Left renal pelvis (tissue), 4 donors: ENCODE measurements at regions not wholly inside any gene's neighbourhood (a gene's known extent, or its start where the extent isn't known, plus 50 kb on each side); places are given as distances from the start of the nearest gene placed in this dataset.

Experiments used
- DNase-seq, 4 donors: peaks; one replicate each; pipeline ENCODE4 v3.0.0-alpha.2; 2013; ENCODE audit warnings: low read depth in 4 of 4, low spot score in 3 of 4

DNA sequence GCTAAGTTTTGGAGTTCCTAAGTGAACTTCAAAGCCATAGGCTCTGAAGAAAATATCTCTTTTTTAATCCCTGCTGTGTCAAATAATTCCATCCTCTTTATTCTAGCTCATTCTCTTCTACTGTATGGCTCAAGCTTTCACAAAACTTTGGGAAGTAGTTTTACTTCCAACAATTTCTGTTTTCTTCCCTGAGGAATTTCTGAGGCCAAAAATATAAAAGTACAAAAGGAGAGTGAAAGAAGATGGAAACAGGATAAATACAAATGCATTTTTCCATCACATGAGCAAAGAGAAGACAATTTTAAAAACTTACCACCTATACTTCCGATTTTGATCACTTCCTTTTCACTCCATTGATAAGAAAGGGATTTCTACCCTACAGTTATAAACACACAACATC is 585.7 kb upstream of the DAB2 start:
- no peak for DNase-seq

DNA sequence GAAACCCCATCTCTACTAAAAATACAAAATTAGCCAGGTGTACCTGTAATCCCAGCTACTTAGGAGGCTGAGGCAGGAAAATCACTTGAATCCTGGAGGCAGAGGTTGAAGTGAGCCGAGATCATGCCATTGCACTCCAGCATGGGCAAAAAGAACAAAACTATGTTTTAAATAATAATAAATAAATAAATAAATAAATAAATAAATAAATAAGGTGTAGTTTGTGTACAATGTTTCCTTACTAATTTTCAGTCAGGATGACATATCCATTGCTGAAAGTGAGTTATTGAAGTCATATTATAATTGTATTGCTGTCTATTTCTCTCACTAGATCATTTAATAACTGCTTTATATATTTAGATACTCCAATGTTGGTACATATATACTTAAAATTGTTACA is 581.5 kb upstream of the DAB2 start:
- DNase-seq, result no peak

DNA sequence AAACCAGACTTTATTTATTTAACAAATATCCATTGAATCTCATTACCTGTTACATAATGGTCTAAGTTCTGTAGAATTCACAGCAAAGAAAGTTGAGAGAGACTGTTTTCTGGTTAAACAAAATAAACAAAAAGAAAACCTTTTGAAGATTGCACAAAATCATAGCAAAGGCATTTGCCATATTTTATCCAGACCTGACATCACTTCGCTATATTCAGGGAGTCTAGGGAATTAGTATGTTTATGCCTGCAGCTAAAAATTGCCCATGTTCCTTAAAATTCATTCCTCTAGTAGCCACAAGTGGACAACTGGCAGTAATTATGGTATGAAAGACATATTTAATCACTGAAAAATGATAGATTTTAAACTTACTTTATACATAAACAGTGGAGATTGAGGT is 577.0 kb upstream of the DAB2 start:
- no peak for DNase-seq

DNA sequence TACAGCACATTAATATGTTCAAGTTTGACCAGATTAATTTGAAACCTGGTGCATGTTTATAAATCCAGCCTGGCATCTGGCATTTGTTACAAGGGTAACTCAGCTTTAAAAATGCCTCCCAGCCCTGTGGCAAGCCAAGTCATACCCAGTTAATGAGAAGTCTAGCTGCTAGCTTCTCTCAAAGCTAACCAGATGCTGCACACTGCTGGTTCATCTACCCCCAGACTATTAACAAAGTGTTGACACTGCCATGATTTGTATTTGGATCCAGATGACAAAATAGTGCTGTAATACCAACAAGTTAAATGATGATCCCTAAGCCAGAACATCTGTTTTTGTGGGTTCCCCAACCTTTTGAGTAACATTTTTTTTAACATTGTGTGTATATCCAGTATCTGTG is 573.7 kb upstream of the DAB2 start:
- DNase-seq, result no peak

DNA sequence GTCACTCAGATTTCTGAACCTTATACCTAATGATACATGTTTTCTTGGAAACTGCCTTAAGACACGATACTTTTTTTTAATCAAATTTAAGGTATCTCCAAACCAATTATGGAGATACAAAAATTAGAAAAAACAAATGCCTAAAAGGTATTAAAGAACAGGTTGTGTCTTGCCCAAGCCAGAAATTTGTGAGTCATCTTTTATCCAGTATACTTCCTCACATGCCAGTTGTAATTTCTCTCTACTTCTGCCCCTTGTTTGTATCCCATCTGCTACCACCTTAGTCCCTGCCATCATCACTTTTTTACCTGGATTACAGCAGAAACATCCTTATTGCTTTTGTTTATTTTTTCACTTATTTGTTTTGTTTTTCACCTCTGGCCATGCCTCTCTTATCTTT is 571.2 kb upstream of the DAB2 start:
- no peak for DNase-seq

DNA sequence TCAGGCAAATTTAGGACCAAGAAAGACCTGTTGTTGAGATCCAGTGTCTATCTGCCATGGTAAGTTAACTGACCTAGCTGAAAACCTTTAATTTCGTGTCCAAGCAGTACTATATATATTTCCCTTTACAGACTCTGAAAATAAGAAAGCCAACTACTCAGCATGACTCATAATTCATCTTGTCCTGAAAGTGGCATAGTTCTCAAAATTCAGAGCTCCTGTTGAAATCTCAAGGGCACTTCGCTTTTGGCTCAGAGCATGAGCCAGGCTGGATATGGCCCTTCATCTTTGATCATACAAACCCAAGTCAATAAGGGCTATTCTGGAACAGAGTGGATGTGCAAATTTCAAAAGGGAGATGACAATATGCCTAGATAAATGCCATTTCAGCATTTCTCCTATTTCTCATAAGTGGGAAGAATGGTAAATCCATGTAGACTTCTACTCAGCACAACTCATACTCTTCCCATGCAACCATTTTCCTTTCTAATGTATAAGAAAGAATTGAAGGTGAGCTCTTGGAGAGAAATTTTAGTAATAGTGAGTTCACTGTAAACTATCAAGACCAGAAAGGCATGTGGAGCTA is 567.9 kb upstream of the DAB2 start:
- no peak for DNase-seq

DNA sequence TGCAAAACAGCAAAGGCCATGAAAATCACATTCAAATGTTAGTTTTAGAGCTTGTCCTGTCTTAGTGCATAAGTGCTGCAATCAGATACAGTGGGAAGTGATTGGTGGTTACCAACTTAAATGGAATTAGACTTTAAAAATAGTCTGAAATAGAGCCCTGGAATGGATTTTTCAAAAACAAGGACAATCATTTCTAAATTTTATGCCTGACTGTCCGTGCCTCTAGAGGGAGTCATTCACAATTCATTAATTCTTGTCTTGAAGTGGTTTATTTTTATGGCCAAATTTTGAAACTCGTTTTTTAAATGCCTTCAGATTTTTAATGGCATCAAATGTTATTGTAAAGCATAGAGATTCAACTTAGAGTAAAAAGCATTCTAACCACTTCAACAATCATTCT is 561.8 kb upstream of the DAB2 start:
- no peak for DNase-seq

DNA sequence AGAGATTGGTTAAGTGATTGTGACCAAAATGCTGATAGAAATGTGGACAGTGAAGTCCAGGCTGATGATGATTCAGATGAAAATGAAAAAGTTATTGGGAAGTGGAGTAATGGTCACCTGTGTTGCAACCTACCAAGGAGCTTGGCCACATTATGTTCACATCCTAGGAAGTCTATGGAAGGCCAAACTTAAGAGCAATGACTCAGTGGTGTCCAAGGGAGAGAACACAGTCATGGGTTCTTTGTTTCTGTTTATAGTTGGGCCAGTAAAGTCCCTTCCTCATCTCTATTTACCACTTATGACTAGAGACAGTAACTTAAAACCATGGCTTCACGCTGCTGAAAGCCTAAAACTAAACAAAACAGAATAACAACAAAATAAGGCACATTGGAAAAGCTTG is 555.3 kb upstream of the DAB2 start:
- DNase-seq, result no peak

DNA sequence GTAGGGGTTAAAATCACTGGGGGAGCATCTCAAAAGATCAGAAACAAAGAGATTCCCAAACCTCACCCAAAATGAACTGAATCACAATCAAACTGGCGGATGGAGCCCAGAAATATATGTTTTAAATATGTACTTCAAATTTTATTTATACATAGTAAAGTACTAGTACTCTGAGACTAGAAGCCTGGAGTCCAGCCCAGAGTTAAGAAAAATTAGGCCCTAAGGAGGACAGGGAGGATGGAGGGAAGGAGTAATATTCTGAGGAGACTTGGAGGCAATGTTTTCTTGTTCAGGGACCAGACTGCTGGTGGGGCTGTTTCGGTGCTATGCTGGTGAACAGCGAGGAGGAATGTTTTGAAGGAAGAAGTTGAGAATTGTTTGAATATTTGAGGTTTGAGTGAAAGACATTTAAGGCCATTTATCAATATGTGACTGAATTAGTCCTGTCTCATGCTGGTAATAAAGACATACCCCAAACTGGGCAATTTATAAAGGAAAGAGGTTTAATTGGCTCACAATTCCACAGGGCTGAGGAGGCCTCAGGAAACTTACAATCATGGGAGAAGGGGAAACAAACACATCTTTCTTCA is 552.4 kb upstream of the DAB2 start:
- DNase-seq, result no peak

DNA sequence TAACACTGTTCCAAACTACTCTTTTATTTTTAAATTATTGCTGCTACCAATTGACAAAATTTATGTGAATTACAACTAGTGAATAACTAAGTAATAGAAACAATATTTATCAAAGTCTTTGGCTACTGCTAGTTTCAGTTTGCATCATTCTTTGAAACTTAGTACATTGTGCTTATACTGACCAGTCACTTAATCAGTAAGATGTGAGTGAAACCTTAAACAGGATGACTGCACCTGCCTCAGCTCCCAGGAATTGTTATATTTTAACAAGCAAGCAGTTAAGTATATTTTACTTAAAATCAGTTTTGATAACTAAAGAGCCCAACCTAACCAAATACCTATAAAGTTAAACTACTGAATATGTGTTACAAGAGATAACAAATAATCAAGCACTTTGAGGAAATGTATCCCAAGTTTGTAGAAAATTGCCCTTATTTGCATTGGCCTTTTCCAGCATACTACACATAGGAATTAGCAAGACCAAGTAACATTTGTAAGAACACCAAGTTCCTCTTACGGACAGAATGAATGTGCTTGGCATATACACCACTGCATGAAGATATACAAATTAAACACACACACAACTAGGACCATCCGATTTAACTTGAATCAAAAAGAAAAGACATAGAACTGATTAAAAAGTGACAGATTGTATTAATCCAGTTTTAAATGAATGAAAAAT is 545.5 kb upstream of the DAB2 start:
- DNase-seq, result no peak

DNA sequence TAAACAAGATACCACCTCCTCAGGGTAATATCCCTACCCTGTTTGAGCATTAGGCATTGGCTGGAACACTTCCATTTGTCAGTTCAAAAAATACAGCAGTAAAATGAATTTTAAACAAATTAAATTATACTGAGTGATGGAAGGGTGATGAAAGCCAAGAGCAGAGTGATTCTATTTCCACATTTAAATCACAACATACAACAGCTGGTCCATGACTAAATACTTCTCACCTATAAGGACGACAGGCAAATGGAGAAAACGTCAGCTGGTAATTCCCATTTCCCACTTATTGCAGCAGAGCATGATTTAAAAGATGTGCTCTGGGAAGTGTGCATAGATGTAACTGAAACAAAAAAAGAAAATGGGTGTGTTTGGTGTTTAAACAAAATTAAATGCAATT is 543.6 kb upstream of the DAB2 start:
- DNase-seq, result no peak

DNA sequence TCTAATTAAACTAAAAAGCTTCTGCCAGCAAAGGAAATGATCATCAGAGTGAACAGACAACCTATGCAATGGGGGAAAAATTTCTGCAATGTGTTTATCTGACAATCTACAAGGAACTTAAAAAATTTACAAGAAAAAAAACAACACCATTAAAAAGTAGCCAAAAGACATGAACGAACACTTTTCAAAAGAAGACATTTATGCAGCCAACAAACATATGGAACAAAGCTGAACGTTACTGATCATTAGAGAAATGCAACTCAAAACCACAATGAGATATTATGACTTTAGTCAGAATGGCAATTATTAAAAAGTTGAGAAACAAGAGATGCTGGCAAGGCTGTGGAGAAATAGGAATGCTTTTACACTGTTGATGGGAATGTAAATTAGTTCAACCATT is 530.4 kb upstream of the DAB2 start:
- DNase-seq, result no peak

DNA sequence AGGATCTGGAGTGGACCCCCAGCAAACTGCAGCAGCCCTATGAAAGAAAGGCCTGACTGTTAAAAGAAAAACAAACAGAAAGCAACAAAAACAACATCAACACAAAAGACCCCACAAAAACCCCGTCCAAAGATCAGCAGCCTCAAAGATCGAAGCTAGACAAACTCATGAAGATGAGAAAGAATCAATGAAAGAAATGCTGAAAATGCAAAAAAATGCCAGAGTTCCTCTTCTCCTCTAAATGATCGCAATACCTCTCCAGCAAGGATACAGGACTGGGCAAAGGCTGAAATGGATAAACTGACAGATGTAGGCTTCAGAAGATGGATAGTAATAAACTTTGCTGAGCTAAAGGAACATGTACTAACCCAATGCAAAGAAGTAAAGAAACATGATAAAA is 526.3 kb upstream of the DAB2 start:
- DNase-seq, result no peak

DNA sequence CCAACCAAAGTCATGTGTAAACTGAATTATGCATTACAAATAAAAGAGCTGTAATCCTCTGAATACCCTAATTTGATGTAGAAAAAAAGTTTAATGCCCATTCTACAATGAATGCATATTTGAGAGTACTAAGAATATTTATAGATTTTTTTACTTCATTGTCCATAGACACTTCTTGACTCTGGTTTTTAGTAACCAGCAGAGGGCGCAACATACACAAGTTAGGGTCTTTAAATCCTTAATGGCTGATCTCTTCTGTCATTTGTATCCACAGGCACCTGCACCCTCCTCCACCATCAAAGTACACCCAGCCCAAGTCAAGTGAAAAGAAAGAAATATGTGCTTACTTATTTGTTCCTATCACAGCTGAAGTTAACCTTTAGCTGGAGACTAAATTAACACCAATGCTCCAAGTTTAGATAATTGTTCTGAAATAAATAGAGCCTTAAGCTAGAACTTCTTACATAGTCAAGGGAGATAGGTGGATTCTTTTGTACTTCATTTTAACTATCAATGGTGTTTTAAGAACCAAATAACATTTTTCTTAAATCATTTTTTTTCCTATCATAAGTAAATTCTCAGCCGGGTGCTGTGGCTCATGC is 524.2 kb upstream of the DAB2 start:
- DNase-seq, result peak; percentile 16 to 51 (median 43)

DNA sequence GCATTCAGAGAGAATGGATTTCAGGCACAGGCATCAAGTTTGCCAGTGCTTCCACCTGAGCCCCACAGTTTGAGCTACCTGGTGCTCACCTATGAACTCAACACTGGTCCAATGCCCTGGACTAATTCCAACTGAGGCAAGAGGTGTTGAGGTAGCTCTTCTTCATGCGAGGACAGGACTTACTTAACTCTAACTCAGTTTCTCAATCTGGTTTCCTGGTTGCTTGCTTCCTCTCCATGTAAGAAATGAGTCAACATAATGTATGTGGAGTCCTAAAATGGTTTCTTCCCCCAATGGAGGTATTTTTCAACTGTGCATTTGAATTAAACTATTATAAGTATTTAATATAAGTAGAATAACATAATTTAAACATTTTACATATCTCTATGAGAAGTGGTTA is 523.6 kb upstream of the DAB2 start:
- DNase-seq, result no peak

DNA sequence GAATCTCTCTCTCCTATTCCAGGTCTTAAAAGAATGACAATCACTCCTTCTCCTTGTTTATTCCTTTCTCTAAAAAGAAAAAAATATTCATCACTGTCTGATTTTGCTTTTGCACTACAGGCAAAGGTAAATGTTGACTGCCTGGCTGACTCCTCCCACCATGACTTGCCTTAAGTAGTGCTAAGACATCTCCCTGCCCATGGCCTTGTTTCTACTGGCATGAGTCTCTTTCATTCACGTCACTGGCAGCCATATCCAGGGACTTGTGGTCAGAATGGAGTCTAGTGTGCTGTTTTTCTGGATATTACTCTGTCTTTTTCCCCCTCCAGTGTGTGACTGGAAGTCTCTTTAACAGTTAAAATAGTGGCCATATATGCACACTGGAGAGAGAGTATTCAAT is 522.9 kb upstream of the DAB2 start:
- DNase-seq, result no peak

DNA sequence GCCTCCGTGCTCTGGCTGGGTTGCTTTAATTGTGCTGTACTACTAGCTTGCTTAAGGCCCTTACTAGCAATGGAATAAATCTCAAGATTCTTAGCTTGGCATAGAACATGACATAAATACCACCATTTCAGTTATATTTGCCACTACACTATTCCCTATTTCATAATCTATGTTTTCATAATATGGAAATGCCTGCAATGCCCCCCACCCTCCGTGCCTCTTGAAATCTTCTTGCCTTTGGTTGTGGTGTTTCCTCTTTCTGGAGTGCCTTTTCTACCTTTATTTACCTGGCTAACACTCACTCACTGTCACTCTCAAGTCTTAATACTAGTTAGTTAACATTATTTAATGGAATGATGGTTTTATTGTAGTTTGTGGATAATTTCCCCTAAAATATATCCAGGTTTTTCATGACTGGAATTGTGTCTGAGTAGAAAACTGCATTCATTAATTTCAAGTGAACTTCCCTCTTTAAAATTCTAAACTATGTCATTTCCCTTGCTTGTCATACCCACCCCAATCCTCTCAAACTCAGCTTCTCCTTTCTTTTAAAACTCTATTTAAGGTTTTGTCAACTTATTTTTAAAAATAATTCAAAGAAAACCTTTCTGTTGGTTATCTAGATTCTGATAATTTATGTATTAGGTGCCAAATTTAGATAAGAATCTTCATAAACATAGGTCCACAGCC is 521.7 kb upstream of the DAB2 start:
- DNase-seq, result no peak

DNA sequence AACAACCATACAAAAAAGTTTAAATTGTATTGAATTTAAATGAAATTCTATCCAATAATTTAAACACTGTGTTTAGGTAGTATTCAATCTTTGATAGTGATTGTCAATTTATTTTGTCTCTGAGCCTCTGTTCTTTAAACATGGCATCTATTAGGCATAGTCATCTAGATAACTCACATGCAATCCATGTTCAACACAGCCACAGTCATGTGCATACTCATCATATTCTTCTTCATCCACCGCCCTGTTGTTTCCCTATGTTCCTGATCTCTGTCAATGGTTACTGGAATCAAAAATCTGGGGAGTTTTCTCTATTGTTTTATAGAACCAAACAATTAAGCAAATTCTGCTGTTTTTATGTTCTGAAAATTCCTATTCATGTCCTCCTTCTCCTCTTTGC is 521.1 kb upstream of the DAB2 start:
- no peak for DNase-seq

DNA sequence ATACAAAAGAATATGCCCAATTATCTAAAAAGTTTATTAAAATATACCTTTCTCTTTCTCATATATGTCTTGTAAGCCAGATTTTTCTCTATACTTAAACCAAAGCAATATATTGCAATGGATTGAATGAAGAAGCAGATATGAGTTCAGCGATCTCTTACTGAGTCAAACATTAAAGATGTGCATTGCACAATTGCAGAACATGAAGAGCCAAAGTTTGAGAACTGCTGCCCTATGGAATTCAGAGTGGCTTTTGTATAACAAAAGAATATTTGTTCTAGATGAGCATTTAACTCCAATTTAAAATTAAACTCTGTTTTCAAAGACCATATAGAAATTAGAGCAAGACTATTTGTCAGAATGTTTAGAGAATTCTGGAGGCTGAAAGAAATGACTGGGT is 519.0 kb upstream of the DAB2 start:
- DNase-seq, result no peak

DNA sequence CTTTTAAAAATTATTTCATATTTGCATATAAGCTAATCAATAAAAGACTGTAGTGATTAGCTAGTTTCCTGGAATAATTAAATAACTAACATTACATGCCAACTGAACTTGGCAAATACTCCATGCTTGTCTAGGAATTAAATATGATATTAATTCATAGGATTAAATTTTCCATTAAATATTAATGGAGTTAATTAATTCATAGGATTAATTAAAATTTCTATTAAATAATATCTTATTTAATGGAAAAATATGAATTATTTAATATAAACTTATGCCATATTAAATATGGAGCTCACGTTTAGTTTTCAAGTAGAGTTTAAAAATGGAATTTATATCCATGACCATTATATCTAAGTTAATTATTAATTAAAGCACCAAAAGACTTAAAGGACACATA is 517.8 kb upstream of the DAB2 start:
- no peak for DNase-seq

DNA sequence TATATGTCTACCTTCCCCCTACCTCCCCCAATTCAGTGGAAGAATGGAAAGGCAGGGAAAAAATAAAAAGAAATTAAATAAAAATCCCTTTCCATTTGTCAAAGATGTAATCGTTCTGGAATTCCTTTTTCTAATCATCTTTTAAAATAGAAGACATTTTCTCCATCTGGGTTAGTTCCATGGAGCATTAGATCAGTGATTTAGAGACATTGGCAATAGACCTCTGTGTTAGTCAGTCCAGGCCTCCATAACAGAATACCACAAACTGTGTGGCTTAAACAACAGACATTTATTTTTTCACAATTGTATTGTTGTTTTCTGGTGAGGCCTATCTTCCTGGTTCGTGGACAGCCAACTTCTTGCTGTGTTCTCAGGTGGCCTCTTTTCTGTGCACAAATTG is 516.6 kb upstream of the DAB2 start:
- no peak for DNase-seq

DNA sequence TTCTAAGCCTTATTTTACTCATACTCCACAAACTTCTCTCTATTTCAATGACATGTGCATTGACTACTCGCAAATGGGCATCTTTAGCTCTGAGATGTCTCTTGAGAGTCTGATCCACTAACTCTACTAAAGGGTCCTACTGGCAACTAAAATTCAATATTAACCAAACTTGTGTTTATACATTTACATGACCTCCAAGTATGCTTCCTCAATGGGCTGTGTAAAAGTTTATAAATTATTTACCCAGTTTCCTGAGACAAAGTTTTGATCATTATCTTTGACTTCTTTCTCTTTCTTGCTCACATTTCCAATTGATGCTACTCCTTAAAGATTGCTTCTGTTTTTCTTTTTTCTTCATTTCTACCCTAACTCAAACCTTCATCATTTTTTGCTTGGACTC is 510.1 kb upstream of the DAB2 start:
- DNase-seq, result no peak
